Ishikawa (cell line): ENCODE measurements at regions not wholly inside any gene's neighbourhood (a gene's known extent, or its start where the extent isn't known, plus 50 kb on each side); places are given as distances from the start of the nearest gene placed in this dataset.

ENCODE experiments used
- EP300 ChIP-seq: IDR thresholded peaks from 2 replicates; pipeline ENCODE4 v1.6.1; 2012; ENCODE audit warnings: borderline replicate concordance
- RAD21 ChIP-seq: IDR thresholded peaks from 2 replicates; pipeline ENCODE4 v1.6.1; 2012; ENCODE audit warnings: low read depth

DNA sequence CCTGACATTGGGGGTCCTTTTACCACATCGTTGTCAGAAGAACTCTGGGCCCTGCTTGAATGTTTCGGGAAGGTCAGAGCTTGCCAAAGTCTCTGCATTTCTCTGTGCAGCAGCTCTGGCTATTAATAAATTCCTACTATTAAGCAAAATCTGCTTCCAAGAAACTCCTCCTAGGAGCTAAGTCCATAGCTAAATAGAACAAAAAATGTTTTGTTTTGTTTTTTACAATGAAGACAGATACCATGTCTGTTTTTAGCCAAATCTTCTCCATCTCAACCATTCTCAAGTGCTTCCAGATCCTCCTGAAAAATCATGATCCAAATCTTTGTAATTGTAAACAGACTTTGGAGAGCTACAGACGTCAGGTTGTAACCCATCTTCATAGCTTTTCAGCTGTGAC, 161.6 kb downstream of the SPATA18 start:
- TF ChIP-seq RAD21: no peak
- no peak for TF ChIP-seq EP300
